A549 (cell line): ENCODE measurements at regions not wholly inside any gene's neighbourhood (a gene's known extent, or its start where the extent isn't known, plus 50 kb on each side); places are given as distances from the start of the nearest gene placed in this dataset.
A peak's percentile ranks its signal among the peaks of the same experiment; 100 is the strongest.
"Not testable (repeated sequence)": the region's sequence is repeated elsewhere in the genome, so short reads cannot be mapped to it uniquely, and the experiment has no call there.

Experiments used
- ATAC-seq, 2 experiments: fragments of 200-7000 bp in 1 of 2; fragments of >200 bp in 1 of 2; cut with Nextera tagmentation in 1 of 2; cut with Tn5 transposase in 1 of 2; 3 replicates each; pipeline versions ENCODE4 v1.8.0 to v1.9.1; 2018 to 2020; ENCODE audit warnings: mild to moderate bottlenecking in 1 of 2, moderate library complexity in 1 of 2
- CTCF ChIA-PET: fragments of 300-600 bp; sonication (Branson Sonifier 250); formaldehyde crosslinking; extraction: SDS; loops from one replicate; lab custom pipeline; 2021; ENCODE audit warnings: antibody characterized with exemption, inconsistent platforms; lab: Yijun Ruan, JAX
- POLR2A ChIA-PET: fragments of 350-600 bp; formaldehyde crosslinking; extraction: SDS; loops from one replicate; lab custom pipeline; 2021; ENCODE audit warnings: antibody characterized with exemption, inconsistent platforms; lab: Yijun Ruan, JAX
- DNase-seq, 2 experiments: peaks; one replicate each; pipeline versions ENCODE4 v3.0.0 to v3.0.0-alpha.2; 2011 to 2016; ENCODE audit warnings: low read depth in 1 of 2, low spot score in 1 of 2
- FAIRE-seq: peaks from 2 replicates; lab custom pipeline; 2011; peaks lifted over from hg19 to GRCh38; lab: Jason Lieb, UNC
- H3K27ac ChIP-seq, 2 experiments: fragments of >200 bp; sonication (Bioruptor Twin); formaldehyde crosslinking; 3 replicates each; pipeline ENCODE4 v1.5.1; 2016 to 2017
- H3K4me1 ChIP-seq: fragments of >200 bp; sonication (Bioruptor Twin); formaldehyde crosslinking; 3 replicates; pipeline ENCODE4 v1.6.1; 2016
- H3K4me2 ChIP-seq: fragments of >200 bp; sonication (Bioruptor Twin); formaldehyde crosslinking; 3 replicates; pipeline ENCODE4 v1.6.1; 2016
- H3K4me3 ChIP-seq: fragments of >200 bp; sonication (Bioruptor Twin); formaldehyde crosslinking; 3 replicates; pipeline ENCODE4 v1.5.1; 2016
- H3K9me3 ChIP-seq: fragments of >200 bp; sonication (Bioruptor Twin); formaldehyde crosslinking; 3 replicates; pipeline ENCODE4 v1.6.1; 2016
- BHLHE40 ChIP-seq: IDR thresholded peaks from 2 replicates; pipeline ENCODE4 v1.6.1; 2012; ENCODE audit warnings: low read depth, low read length, inconsistent platforms
- CEBPB ChIP-seq, 2 experiments: fragments of >200 bp in 1 of 2; sonication (Bioruptor Twin) in 1 of 2; formaldehyde crosslinking in 1 of 2; IDR thresholded peaks; 2 replicates each; pipeline ENCODE4 v1.6.1; 2012 to 2016
- CHD2 ChIP-seq: fragments of 150-350 bp; IDR thresholded peaks from 2 replicates; pipeline ENCODE4 v1.6.1; 2014; ENCODE audit warnings: low read length; ENCODE audit not compliant: partially characterized antibody
- EHMT2 ChIP-seq: fragments of 200-600 bp; sonication (generic); IDR thresholded peaks from 2 replicates; pipeline ENCODE4 v1.6.1; 2016; ENCODE audit warnings: antibody characterized with exemption, low read depth, mild to moderate bottlenecking, moderate library complexity
- GATA3 ChIP-seq: IDR thresholded peaks from 2 replicates; pipeline ENCODE4 v1.6.1; 2012; ENCODE audit warnings: borderline replicate concordance
- HEYL ChIP-seq: fragments of 250-450 bp; sonication (Bioruptor Pico); IDR thresholded peaks from 2 replicates; pipeline ENCODE4 v1.8.0; 2021; ENCODE audit warnings: mild to moderate bottlenecking, moderate library complexity
- HOXB5 ChIP-seq: fragments of 250-450 bp; sonication (Bioruptor Pico); IDR thresholded peaks from 2 replicates; pipeline ENCODE4 v1.5.0; 2020; ENCODE audit warnings: mild to moderate bottlenecking, moderate library complexity
- JUN ChIP-seq, 2 experiments: fragments of >200 bp; sonication (Bioruptor Twin); formaldehyde crosslinking; IDR thresholded peaks; 2 replicates in 1 of 2; 3 replicates in 1 of 2; pipeline ENCODE4 v1.6.1; 2016 to 2017
- JUNB ChIP-seq: fragments of >200 bp; sonication (Bioruptor Twin); formaldehyde crosslinking; IDR thresholded peaks from 2 replicates; pipeline ENCODE4 v1.6.1; 2016
- KDM1A ChIP-seq: fragments of 200-600 bp; sonication (generic); IDR thresholded peaks from 2 replicates; pipeline ENCODE4 v1.6.1; 2016; ENCODE audit warnings: low read depth, mild to moderate bottlenecking
- MAZ ChIP-seq: fragments of 150-350 bp; IDR thresholded peaks from 2 replicates; pipeline ENCODE4 v1.6.1; 2014; ENCODE audit warnings: antibody characterized with exemption, low read depth, low read length, borderline replicate concordance
- NFE2L2 ChIP-seq: fragments of 150-350 bp; conservative IDR thresholded peaks from 2 replicates; pipeline ENCODE4 v1.6.1; 2014; ENCODE audit warnings: low read length
- POLR2AphosphoS2 ChIP-seq: conservative IDR thresholded peaks from 2 replicates; pipeline ENCODE4 v1.6.1; 2012; ENCODE audit warnings: low read length, improper control_type of control experiment, inconsistent platforms
- RAD21 ChIP-seq, 2 experiments: fragments of >200 bp in 1 of 2; sonication (Bioruptor Twin) in 1 of 2; formaldehyde crosslinking in 1 of 2; IDR thresholded peaks in 1 of 2; conservative IDR thresholded peaks in 1 of 2; 2 replicates in 1 of 2; 3 replicates in 1 of 2; pipeline ENCODE4 v1.6.1; 2012 to 2018; ENCODE audit warnings: inconsistent platforms in 1 of 2
- RARB ChIP-seq: fragments of 250-450 bp; sonication (Bioruptor Pico); IDR thresholded peaks from 2 replicates; pipeline ENCODE4 v1.8.0; 2021; ENCODE audit warnings: mild to moderate bottlenecking, moderate library complexity
- RFX5 ChIP-seq: fragments of 450-650 bp; IDR thresholded peaks from 2 replicates; pipeline ENCODE4 v1.7.1; 2014; ENCODE audit warnings: antibody characterized with exemption, mild to moderate bottlenecking, moderate library complexity
- RNF2 ChIP-seq: fragments of 200-600 bp; sonication (generic); IDR thresholded peaks from 2 replicates; pipeline ENCODE4 v1.6.1; 2016; ENCODE audit warnings: low read depth, mild to moderate bottlenecking, antibody characterized with exemption, moderate library complexity, borderline replicate concordance
- SREBF2 ChIP-seq: fragments of 450-650 bp; IDR thresholded peaks from 2 replicates; pipeline ENCODE4 v1.6.1; 2014; ENCODE audit warnings: mild to moderate bottlenecking, moderate library complexity
- TP53 ChIP-seq: fragments of 250-450 bp; sonication (Bioruptor Pico); IDR thresholded peaks from 2 replicates; pipeline ENCODE4 v1.5.0; 2021; ENCODE audit warnings: mild to moderate bottlenecking, moderate library complexity
- ZC3H11A ChIP-seq: fragments of 450-650 bp; IDR thresholded peaks from 2 replicates; pipeline ENCODE4 v1.6.1; 2014; ENCODE audit warnings: antibody characterized with exemption, mild to moderate bottlenecking
- ZSCAN20 ChIP-seq: fragments of 250-450 bp; sonication (Bioruptor Pico); IDR thresholded peaks from 2 replicates; pipeline ENCODE4 v1.8.0; 2022; ENCODE audit warnings: mild to moderate bottlenecking, moderate library complexity
- WGBS: methylation state at CpG from one replicate; pipeline ENCODE4 v1.1.6; 2017; ENCODE audit errors: missing lambda C conversion rate; 5-methylcytosine and 5-hydroxymethylcytosine counted together
- TF ChIP-seq, protein P1 (sequence below): fragments of 200-600 bp; sonication (generic); IDR thresholded peaks from 2 replicates; pipeline ENCODE4 v1.6.1; 2016; ENCODE audit warnings: antibody characterized with exemption, mild to moderate bottlenecking, moderate library complexity
- TF ChIP-seq, protein P2 (sequence below): IDR thresholded peaks from 2 replicates; pipeline ENCODE4 v1.6.1; 2012

DNA sequence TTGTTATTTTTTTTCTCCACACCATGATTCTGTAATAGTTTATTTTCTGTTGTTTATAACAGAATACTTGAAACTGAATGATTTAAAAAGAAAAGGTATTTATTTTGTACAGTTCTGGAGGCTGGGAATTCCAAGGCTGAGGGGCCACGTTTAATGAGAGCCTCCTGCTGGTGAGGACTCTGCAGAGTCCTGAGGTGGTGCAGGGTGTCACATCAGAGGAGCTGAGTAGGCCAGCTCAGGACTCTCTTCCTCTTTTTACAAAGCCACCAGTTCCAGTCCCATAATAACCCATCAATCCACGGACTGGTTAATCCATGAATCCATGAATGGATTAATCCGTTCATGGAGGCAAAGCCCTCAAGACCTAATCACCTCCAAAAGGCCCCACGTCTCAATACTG lies 71.6 kb downstream of the TFAP2A start:
- FAIRE-seq (no peak), ATAC-seq (no peak)
- Histone ChIP-seq H3K4me2 (no peak overlapping the region), H3K9me3 (no peaks in the 10 kb centered on the region), H3K4me1 (peaks cover 12% of the 10 kb centered on the region; the same call in 2 of the 3 replicates), H3K4me3 (no peak overlapping the region)
- CTCF ChIA-PET, result interaction anchor here (0.8 kb wide), 1 partner anchor 14 kb away, joined by 3 read pairs; no protein-coding TSS in a partner anchor
- POLR2A ChIA-PET, result no interaction called here
- 65% methylated on average over 4 of the region's 4 CpGs for whole genome bisulfite sequencing
- TF ChIP-seq HOXB5 (CRISPR knock-in tag) (no peak), SREBF2 (no peak), GATA3 (no peak), POLR2AphosphoS2 (no peak), NFE2L2 (no peak), CEBPB (IDR thresholded peaks at IDR 0.05) (no peak), RAD21 (conservative IDR thresholded peaks at IDR 0.05 in 1 of 2, IDR thresholded peaks at IDR 0.05 in 1 of 2) (0 out of 5 replicates have a peak, but pooled peaks of 1 of the 2 experiments have one; percentile 2)
- TF ChIP-seq, all 56 proteins: peak for 1
- no peak for DNase-seq
- no peak overlapping the region for H3K27ac ChIP-seq

DNA sequence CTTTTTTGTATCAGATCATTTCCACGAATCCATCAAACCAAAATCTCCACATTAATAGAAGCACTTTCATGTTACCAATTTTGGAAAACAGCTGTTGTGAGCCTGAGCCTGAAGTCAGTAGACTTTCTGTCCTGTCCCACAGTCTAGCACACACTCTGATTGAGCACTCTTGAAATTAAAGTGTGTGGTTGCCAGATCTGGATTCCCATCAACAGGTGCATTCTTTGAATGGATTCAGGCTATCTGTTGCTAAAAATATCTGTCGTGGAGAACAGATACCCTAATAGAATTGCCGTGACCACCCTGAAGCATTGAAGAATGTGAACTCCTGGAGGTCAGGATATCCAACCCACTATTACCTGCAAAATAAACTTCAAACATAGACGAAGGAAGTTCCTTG lies 73.3 kb downstream of the TFAP2A start:
- no peak overlapping the region for H3K4me2 ChIP-seq
- 85% methylated on average over 4 of the region's 4 CpGs for WGBS

DNA sequence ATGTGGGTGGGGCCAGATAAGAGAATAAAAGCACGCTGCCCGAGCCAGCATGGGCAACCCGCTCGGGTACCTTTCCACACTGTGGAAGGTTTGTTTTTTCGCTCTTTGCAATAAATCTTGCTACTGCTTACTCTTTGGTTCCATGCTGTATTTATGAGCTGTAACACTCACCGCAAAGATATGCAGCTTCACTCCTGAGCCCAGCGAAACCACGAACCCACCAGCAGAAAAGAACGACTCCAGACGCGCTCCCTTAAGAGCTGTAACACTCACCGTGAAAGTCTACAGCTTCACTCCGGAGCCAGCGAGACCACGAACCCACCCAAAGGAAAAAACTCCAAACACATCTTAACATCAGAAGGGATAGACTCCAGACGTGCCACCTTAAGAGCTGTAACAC lies 76.7 kb downstream of the TFAP2A start:
- no peak for DNase-seq
- Histone ChIP-seq H3K4me1 (no peaks in the 10 kb centered on the region), H3K27ac (no peak overlapping the region), H3K4me3 (no peak overlapping the region), H3K4me2 (no peak overlapping the region), H3K9me3 (no peaks in the 10 kb centered on the region)
- ChIA-PET POLR2A (no interaction called here), CTCF (no interaction called here)
- no peak for TF ChIP-seq NFE2L2
- no peak for TF ChIP-seq RARB (CRISPR knock-in tag)
- TF ChIP-seq BHLHE40, result no peak
- TF ChIP-seq, protein P1, sequence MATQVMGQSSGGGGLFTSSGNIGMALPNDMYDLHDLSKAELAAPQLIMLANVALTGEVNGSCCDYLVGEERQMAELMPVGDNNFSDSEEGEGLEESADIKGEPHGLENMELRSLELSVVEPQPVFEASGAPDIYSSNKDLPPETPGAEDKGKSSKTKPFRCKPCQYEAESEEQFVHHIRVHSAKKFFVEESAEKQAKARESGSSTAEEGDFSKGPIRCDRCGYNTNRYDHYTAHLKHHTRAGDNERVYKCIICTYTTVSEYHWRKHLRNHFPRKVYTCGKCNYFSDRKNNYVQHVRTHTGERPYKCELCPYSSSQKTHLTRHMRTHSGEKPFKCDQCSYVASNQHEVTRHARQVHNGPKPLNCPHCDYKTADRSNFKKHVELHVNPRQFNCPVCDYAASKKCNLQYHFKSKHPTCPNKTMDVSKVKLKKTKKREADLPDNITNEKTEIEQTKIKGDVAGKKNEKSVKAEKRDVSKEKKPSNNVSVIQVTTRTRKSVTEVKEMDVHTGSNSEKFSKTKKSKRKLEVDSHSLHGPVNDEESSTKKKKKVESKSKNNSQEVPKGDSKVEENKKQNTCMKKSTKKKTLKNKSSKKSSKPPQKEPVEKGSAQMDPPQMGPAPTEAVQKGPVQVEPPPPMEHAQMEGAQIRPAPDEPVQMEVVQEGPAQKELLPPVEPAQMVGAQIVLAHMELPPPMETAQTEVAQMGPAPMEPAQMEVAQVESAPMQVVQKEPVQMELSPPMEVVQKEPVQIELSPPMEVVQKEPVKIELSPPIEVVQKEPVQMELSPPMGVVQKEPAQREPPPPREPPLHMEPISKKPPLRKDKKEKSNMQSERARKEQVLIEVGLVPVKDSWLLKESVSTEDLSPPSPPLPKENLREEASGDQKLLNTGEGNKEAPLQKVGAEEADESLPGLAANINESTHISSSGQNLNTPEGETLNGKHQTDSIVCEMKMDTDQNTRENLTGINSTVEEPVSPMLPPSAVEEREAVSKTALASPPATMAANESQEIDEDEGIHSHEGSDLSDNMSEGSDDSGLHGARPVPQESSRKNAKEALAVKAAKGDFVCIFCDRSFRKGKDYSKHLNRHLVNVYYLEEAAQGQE, result no peak
- no peak for TF ChIP-seq EHMT2
- no peak for TF ChIP-seq MAZ
- TF ChIP-seq CEBPB (IDR thresholded peaks at IDR 0.05), result no peak
- FAIRE-seq, result no peak
- 79% methylated on average over 16 of the region's 16 CpGs for WGBS
- ATAC-seq, result no peak

More for the DNA sequence above, 73.3 kb downstream of the TFAP2A start:
- no peak for FAIRE-seq
- no peak for DNase-seq
- TF ChIP-seq JUNB, result no peak
- no peaks in the 10 kb centered on the region for H3K9me3 ChIP-seq
- H3K27ac ChIP-seq, result no peak overlapping the region
- CTCF ChIA-PET, result interaction anchor here (0.6 kb wide), 2 partner anchors 594 to 928 kb away, joined by 3 to 5 read pairs; no protein-coding TSS in a partner anchor
- no peak overlapping the region for H3K4me3 ChIP-seq
- no peak for ATAC-seq
- POLR2A ChIA-PET, result no interaction called here
- H3K4me1 ChIP-seq, result no peaks in the 10 kb centered on the region

DNA sequence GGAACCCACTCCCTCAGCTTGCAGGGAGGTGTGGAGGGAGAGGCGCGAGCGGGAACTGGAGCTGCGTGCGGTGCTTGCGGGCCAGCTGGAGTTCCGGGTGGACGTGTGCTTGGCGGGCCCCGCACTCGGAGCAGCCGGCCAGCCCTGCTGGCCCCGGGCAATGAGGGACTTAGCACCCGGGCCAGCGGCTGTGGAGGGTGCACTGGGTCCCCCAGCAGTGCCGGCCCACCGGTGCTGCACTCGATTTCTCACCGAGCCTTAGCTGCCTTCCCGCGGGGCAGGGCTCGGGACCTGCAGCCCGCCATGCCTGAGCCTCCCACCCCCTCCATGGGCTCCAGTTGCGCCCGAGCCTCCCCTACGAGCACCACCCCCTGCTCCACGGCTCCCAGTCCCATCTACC lies 77.5 kb downstream of the TFAP2A start:
- DNase-seq, ATAC-seq, H3K4me3 ChIP-seq, H3K9me3 ChIP-seq, H3K27ac ChIP-seq, POLR2A ChIA-PET, FAIRE-seq, H3K4me1 ChIP-seq, H3K4me2 ChIP-seq, CTCF ChIA-PET: not testable (repeated sequence)
- 100% methylated on average over 10 of the region's 27 CpGs for WGBS

DNA sequence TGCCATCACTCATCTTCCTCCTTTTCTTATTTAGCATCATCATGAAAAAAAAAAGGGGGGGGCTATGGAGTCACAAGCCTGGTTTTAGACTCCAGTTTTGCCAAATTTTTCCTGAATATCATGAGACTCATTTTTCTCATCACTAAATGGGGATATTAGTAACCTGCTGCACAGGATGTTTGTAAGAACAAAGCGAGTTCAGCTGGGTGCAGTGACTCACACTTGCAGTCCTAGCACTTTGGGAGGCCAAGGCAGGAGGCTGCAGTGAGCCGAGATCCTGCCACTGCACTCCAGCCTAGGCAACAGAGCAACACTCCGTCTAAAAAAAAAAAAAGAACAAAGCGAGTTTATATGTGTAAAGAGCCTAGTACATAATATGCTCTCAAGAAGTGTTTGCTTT lies 82.8 kb downstream of the TFAP2A start:
- DNase-seq (no peak), ATAC-seq (no peak), FAIRE-seq (no peak)
- peak overlapping the region; percentile 15; the same call in 2 of the 3 replicates for H3K4me2 ChIP-seq
- no peak for TF ChIP-seq JUNB
- no peak for TF ChIP-seq TP53 (CRISPR knock-in tag)
- no peak for TF ChIP-seq KDM1A
- TF ChIP-seq JUN (IDR thresholded peaks at IDR 0.05), result no peak
- no peak for TF ChIP-seq RFX5
- no peak for TF ChIP-seq CHD2
- TF ChIP-seq SREBF2, result no peak
- TF ChIP-seq ZC3H11A, result no peak
- TF ChIP-seq RNF2, result no peak
- no peak for TF ChIP-seq HEYL
- TF ChIP-seq, protein P2, sequence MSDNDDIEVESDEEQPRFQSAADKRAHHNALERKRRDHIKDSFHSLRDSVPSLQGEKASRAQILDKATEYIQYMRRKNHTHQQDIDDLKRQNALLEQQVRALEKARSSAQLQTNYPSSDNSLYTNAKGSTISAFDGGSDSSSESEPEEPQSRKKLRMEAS, result no peak
- TF ChIP-seq MAZ, result no peak
- no peak for TF ChIP-seq ZSCAN20 (CRISPR knock-in tag)
- no peak overlapping the region for H3K27ac ChIP-seq
- no peaks in the 10 kb centered on the region for H3K9me3 ChIP-seq
- 72% methylated on average over 4 of the region's 4 CpGs for WGBS
- ChIA-PET POLR2A (no interaction called here), CTCF (no interaction called here)
- H3K4me1 ChIP-seq, result peaks cover 10% of the 10 kb centered on the region; the same call in 2 of the 3 replicates
- H3K4me3 ChIP-seq, result no peak overlapping the region
